ENCODE measurements at regions not wholly inside any gene's neighbourhood (a gene's known extent, or its start where the extent isn't known, plus 50 kb on each side); places are given as distances from the start of the nearest gene placed in this dataset.
A peak's percentile ranks its signal among the peaks of the same experiment; 100 is the strongest.

GRCh38 chr7:131145026-131145425, 182.7 kb upstream of the MKLN1 start:
- no peak overlapping the region for H3K4me3 ChIP-seq (ENCODE audit: low read depth, low read length)
- in situ Hi-C loops (cut with HindIII; ENCODE audit: low sequenced_read_pairs): no loop called here
- TF ChIP-seq CTCF (IDR thresholded peaks at IDR 0.05; ENCODE audit: low read depth, low read length): no peak
- peak; percentile 11 for DNase-seq (ENCODE audit: low read depth, low spot score)

GRCh38 chr7:131145770-131146169, 181.9 kb upstream of the MKLN1 start:
- TF ChIP-seq CTCF (IDR thresholded peaks at IDR 0.05; ENCODE audit: low read depth, low read length): no peak
- no peak for DNase-seq (ENCODE audit: low read depth, low spot score)
- no peak overlapping the region for H3K4me3 ChIP-seq (ENCODE audit: low read depth, low read length)
- in situ Hi-C loops (cut with HindIII; ENCODE audit: low sequenced_read_pairs): no loop called here

DNA sequence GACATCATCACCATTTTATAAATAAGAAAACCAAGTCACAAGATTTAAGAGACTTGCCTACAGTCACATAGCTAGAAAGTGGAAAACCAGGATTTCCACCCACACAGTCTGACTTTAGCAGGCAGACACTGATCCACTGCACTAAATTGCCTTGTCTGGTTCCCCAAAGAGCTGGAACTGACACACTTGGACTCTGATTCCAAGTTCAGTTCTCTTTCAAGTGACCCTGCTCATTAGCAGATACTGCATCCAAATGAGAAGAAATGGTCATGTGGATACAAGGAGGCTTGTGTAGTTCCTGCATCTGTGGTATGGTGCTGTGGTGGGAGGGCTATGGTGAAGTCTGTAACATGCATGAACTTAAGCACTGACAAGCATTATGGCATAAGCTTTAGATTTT, 180.1 kb upstream of the MKLN1 start:
- in situ Hi-C loops (cut with HindIII; ENCODE audit: low sequenced_read_pairs): no loop called here
- TF ChIP-seq CTCF (IDR thresholded peaks at IDR 0.05; ENCODE audit: low read depth, low read length): no peak
- DNase-seq (ENCODE audit: low read depth, low spot score): no peak
- no peak overlapping the region for H3K4me3 ChIP-seq (ENCODE audit: low read depth, low read length)

DNA sequence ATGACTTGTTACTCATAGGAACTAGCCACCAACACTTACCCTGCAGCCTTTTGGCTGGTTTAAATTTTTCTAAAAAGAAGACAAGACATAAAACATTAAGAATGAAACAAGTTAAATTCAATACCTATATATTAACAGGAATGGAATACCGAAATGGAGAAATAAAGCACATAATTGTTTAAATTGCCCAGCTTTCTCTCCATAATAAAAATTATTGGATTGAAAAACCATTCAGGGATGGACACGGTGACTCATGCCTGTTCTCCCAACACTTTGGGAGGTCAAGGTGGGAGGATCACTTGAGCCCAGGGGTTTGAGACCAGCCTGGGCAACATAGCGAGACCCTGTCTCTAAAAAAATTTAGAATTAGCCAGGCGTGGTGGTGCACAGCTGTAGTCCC, 179.4 kb upstream of the MKLN1 start:
- DNase-seq (ENCODE audit: low read depth, low spot score): no peak
- H3K4me3 ChIP-seq (ENCODE audit: low read depth, low read length): no peak overlapping the region
- TF ChIP-seq CTCF (IDR thresholded peaks at IDR 0.05; ENCODE audit: low read depth, low read length): no peak
- in situ Hi-C loops (cut with HindIII; ENCODE audit: low sequenced_read_pairs): no loop called here

GRCh38 chr7:131148708-131149428, 178.8 kb upstream of the MKLN1 start:
- no peak overlapping the region for H3K4me3 ChIP-seq (ENCODE audit: low read depth, low read length)
- no peak for TF ChIP-seq CTCF (IDR thresholded peaks at IDR 0.05; ENCODE audit: low read depth, low read length)
- in situ Hi-C loops (cut with HindIII; ENCODE audit: low sequenced_read_pairs): no loop called here
- DNase-seq (ENCODE audit: low read depth, low spot score): no peak

GRCh38 chr7:131149429-131149773, 178.3 kb upstream of the MKLN1 start:
- TF ChIP-seq CTCF (IDR thresholded peaks at IDR 0.05; ENCODE audit: low read depth, low read length): no peak
- DNase-seq (ENCODE audit: low read depth, low spot score): no peak
- in situ Hi-C loops (cut with HindIII; ENCODE audit: low sequenced_read_pairs): no loop called here
- H3K4me3 ChIP-seq (ENCODE audit: low read depth, low read length): no peak overlapping the region
